Upper lobe of left lung (tissue), 6 donors: ENCODE measurements at regions not wholly inside any gene's neighbourhood (a gene's known extent, or its start where the extent isn't known, plus 50 kb on each side); places are given as distances from the start of the nearest gene placed in this dataset.

Source experiments
- ATAC-seq, 2 donors: fragments of 200-7000 bp; cut with Tn5 transposase; one replicate each; pipeline ENCODE4 v1.9.1; 2022; ENCODE audit warnings: mild to moderate bottlenecking in 2 of 2, moderate library complexity in 2 of 2; ENCODE audit not compliant: low FRiP score in 2 of 2
- DNase-seq, 2 donors: peaks; one replicate each; pipeline ENCODE4 v3.0.0-alpha.2; 2019 to 2020
- H3K27ac ChIP-seq, 4 donors: fragments of 200-600 bp; sonication (generic); one replicate each; pipeline ENCODE4 v1.5.1; 2016 to 2019
- H3K27me3 ChIP-seq, 4 donors: fragments of 200-600 bp; sonication (generic); one replicate each; pipeline ENCODE4 v1.5.1; 2017 to 2019
- H3K36me3 ChIP-seq, 4 donors: fragments of 200-600 bp; sonication (generic); one replicate each; pipeline ENCODE4 v1.5.1; 2016 to 2019
- H3K4me1 ChIP-seq, 4 donors: fragments of 200-600 bp; sonication (generic); one replicate each; pipeline ENCODE4 v1.5.1; 2018 to 2019
- H3K4me3 ChIP-seq, 4 donors: fragments of 200-600 bp; sonication (generic); one replicate each; pipeline ENCODE4 v1.5.1; 2017 to 2019; ENCODE audit warnings: mild to moderate bottlenecking in 2 of 4, moderate library complexity in 1 of 4
- H3K9me3 ChIP-seq, 4 donors: fragments of 200-600 bp; sonication (generic); one replicate each; pipeline ENCODE4 v1.5.1; 2018 to 2019
- EP300 ChIP-seq, 4 donors: sonication (generic); formaldehyde crosslinking; IDR thresholded peaks; one replicate each; pipeline ENCODE4 v1.5.1; 2017; ENCODE audit warnings: antibody characterized with exemption in 4 of 4, control low read depth in 2 of 4
- POLR2A ChIP-seq, 4 donors: fragments of 450-650 bp; IDR thresholded peaks; one replicate each; pipeline ENCODE4 v1.5.1; 2016 to 2017; ENCODE audit warnings: antibody characterized with exemption in 4 of 4, mild to moderate bottlenecking in 2 of 4
- POLR2AphosphoS5 ChIP-seq, 2 donors: sonication (generic); formaldehyde crosslinking; IDR thresholded peaks; one replicate each; pipeline ENCODE4 v1.5.1; 2017; ENCODE audit warnings: antibody characterized with exemption in 2 of 2
- WGBS, 2 donors: methylation state at CpG; one replicate each; pipeline ENCODE4 v1.1.5; 2017 to 2018; 5-methylcytosine and 5-hydroxymethylcytosine counted together
- TF ChIP-seq, protein P1 (sequence below), 6 experiments: fragments of 450-650 bp in 4 of 6; fragments of 200-600 bp in 2 of 6; sonication (generic) in 2 of 6; IDR thresholded peaks; one replicate each; pipeline ENCODE4 v1.5.1; 2016 to 2019; ENCODE audit warnings: antibody characterized with exemption in 6 of 6
- donor health status: DM: no; HTN: no; CAD: no; lungs with moderate emphysema.
- donor health status: DM: no; HTN: yes; CAD: no; lungs with severe emphysema.

GRCh38 chr3:21826416-21826815 lies 75.4 kb upstream of the ZNF385D start:
- Histone ChIP-seq H3K9me3 (no peaks in the 10 kb centered on the region), H3K4me1 (no peaks in the 10 kb centered on the region), H3K4me3 (no peak overlapping the region), H3K27ac (no peak overlapping the region), H3K36me3 (no peaks in the 10 kb centered on the region), H3K27me3 (no peaks in the 10 kb centered on the region)
- TF ChIP-seq POLR2A (IDR thresholded peaks at IDR 0.05), result no peak
- DNase-seq (no peak), ATAC-seq (no peak)
- WGBS, 2 donors, result 11% methylated on average over 1 of the region's 1 CpG

DNA sequence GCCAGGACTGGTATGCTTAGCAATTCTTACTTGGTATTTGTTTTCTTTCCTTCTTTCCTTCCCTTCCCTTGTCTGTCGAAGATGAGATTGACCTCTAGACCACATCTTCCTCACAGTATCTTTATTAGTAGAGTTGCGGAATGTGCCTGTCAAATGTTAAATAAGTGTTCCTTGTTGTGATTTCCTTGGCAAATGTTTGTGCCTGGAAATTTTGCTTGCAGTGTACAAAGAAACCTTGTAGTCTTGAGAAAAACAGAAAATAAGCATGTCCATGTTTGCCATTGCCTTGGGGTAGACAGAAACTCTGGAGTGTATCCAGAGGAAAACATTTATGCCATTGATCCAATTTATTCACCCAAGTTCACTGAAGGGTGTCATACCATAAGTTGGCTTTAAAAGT lies 79.5 kb upstream of the ZNF385D start:
- ATAC-seq (no peak), DNase-seq (no peak)
- no peaks in the 10 kb centered on the region for H3K9me3 ChIP-seq
- no peaks in the 10 kb centered on the region for H3K27me3 ChIP-seq
- no peaks in the 10 kb centered on the region for H3K36me3 ChIP-seq
- no peak overlapping the region for H3K4me3 ChIP-seq
- H3K27ac ChIP-seq, result no peak overlapping the region
- TF ChIP-seq POLR2AphosphoS5 (IDR thresholded peaks at IDR 0.05) (no peak), POLR2A (IDR thresholded peaks at IDR 0.05) (no peak)
- no peaks in the 10 kb centered on the region for H3K4me1 ChIP-seq
- 61 to 70% methylated on average over 2 of the region's 2 CpGs for WGBS, 2 donors

DNA sequence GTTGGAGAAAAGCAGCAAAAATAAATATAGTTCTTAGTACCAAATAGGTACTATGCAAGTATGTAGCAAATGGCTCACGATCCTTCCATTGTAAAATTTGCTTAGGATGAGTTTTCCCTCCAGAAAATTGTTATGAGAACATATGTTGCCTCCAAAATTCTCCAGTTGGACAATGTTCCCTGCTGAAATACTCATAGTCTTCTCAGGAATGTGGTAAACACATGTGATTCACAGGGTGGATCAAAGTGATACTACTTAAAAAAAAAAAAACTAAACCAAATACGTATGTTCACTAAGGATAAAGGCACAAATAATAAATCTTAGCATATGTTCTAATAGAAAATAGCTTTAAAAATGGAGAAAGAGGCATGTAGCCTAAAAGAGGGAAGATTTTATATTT lies 84.3 kb upstream of the ZNF385D start:
- Histone ChIP-seq H3K27me3 (no peaks in the 10 kb centered on the region), H3K9me3 (no peaks in the 10 kb centered on the region), H3K4me3 (no peak overlapping the region), H3K36me3 (no peaks in the 10 kb centered on the region), H3K27ac (no peak overlapping the region), H3K4me1 (no peaks in the 10 kb centered on the region)
- ATAC-seq (peak in 1 of 2 donors; percentile 42), DNase-seq (no peak)
- TF ChIP-seq POLR2AphosphoS5 (IDR thresholded peaks at IDR 0.05), result no peak
- no peak for TF ChIP-seq POLR2A (IDR thresholded peaks at IDR 0.05)
- no peak for TF ChIP-seq EP300 (IDR thresholded peaks at IDR 0.05)
- TF ChIP-seq, protein P1, sequence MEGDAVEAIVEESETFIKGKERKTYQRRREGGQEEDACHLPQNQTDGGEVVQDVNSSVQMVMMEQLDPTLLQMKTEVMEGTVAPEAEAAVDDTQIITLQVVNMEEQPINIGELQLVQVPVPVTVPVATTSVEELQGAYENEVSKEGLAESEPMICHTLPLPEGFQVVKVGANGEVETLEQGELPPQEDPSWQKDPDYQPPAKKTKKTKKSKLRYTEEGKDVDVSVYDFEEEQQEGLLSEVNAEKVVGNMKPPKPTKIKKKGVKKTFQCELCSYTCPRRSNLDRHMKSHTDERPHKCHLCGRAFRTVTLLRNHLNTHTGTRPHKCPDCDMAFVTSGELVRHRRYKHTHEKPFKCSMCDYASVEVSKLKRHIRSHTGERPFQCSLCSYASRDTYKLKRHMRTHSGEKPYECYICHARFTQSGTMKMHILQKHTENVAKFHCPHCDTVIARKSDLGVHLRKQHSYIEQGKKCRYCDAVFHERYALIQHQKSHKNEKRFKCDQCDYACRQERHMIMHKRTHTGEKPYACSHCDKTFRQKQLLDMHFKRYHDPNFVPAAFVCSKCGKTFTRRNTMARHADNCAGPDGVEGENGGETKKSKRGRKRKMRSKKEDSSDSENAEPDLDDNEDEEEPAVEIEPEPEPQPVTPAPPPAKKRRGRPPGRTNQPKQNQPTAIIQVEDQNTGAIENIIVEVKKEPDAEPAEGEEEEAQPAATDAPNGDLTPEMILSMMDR (IDR thresholded peaks at IDR 0.05), result no peak
- WGBS, 2 donors, result 77 to 85% methylated on average over 2 of the region's 2 CpGs

GRCh38 chr3:21836227-21836626 lies 85.2 kb upstream of the ZNF385D start:
- no peaks in the 10 kb centered on the region for H3K9me3 ChIP-seq
- H3K4me1 ChIP-seq, result no peaks in the 10 kb centered on the region
- no peak for DNase-seq
- H3K4me3 ChIP-seq, result no peak overlapping the region
- TF ChIP-seq, protein P1 (IDR thresholded peaks at IDR 0.05), result no peak
- TF ChIP-seq POLR2AphosphoS5 (IDR thresholded peaks at IDR 0.05), result no peak
- no peak for TF ChIP-seq POLR2A (IDR thresholded peaks at IDR 0.05)
- TF ChIP-seq EP300 (IDR thresholded peaks at IDR 0.05), result no peak
- no peaks in the 10 kb centered on the region for H3K36me3 ChIP-seq
- no peak for ATAC-seq
- no peak overlapping the region for H3K27ac ChIP-seq
- 74 to 82% methylated on average over 4 of the region's 4 CpGs for WGBS, 2 donors
- no peaks in the 10 kb centered on the region for H3K27me3 ChIP-seq

GRCh38 chr3:21839176-21839575 lies 88.2 kb upstream of the ZNF385D start:
- H3K9me3 ChIP-seq, result no peaks in the 10 kb centered on the region
- TF ChIP-seq, protein P1 (IDR thresholded peaks at IDR 0.05), result no peak
- no peak for TF ChIP-seq POLR2AphosphoS5 (IDR thresholded peaks at IDR 0.05)
- TF ChIP-seq POLR2A (IDR thresholded peaks at IDR 0.05), result no peak
- no peak for TF ChIP-seq EP300 (IDR thresholded peaks at IDR 0.05)
- no peaks in the 10 kb centered on the region for H3K36me3 ChIP-seq
- no peaks in the 10 kb centered on the region for H3K4me1 ChIP-seq
- 75 to 86% methylated on average over 1 of the region's 1 CpG for WGBS, 2 donors
- H3K27me3 ChIP-seq, result no peaks in the 10 kb centered on the region
- ATAC-seq (peak in 1 of 2 donors; percentile 67), DNase-seq (no peak)
- no peak overlapping the region for H3K4me3 ChIP-seq
- H3K27ac ChIP-seq, result no peak overlapping the region

DNA sequence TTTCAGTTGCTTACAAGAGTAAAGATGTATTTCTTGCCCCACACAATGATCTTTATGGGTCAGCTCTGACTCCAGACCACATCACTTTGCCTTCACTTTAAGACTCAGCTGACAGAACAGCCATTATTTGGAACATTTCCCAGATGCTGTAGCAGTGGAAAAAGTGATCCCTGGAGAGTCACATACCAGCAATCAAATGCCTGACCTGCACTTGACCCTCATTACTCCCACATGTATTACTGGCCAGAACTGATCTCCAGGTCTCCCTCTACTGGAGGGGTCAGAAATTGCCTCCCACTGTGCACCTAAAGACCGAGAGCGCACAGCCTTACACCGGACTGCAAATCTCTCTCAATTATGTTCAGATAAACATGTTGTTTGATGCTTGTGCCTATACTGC lies 88.6 kb upstream of the ZNF385D start:
- Histone ChIP-seq H3K9me3 (no peaks in the 10 kb centered on the region), H3K27me3 (no peaks in the 10 kb centered on the region), H3K36me3 (no peaks in the 10 kb centered on the region), H3K4me1 (no peaks in the 10 kb centered on the region), H3K27ac (no peak overlapping the region), H3K4me3 (no peak overlapping the region)
- no peak for DNase-seq
- no peak for TF ChIP-seq EP300 (IDR thresholded peaks at IDR 0.05)
- no peak for TF ChIP-seq POLR2AphosphoS5 (IDR thresholded peaks at IDR 0.05)
- TF ChIP-seq, protein P1 (IDR thresholded peaks at IDR 0.05), result no peak
- no peak for TF ChIP-seq POLR2A (IDR thresholded peaks at IDR 0.05)
- 93% methylated on average over 3 of the region's 3 CpGs for WGBS, 2 donors
- peak in 1 of 2 donors; percentile 71 for ATAC-seq
